Inferior parietal cortex (tissue), 1 donor: ENCODE measurements at regions not wholly inside any gene's neighbourhood (a gene's known extent, or its start where the extent isn't known, plus 50 kb on each side); places are given as distances from the start of the nearest gene placed in this dataset.

Source experiments
- DNase-seq: peaks from one replicate; pipeline ENCODE4 v3.0.0-alpha.2; 2016; ENCODE audit errors: extremely low spot score

- DNase-seq, result no peak
Observed at GRCh38 chrX:34874763-34875162, 67.8 kb upstream of the FAM47B start.

- DNase-seq, result no peak
Observed at GRCh38 chrX:34875204-34875603, 67.4 kb upstream of the FAM47B start.

GRCh38 chrX:34877436-34877835, 65.2 kb upstream of the FAM47B start:
- DNase-seq, result no peak

GRCh38 chrX:34879346-34879745, 63.2 kb upstream of the FAM47B start:
- no peak for DNase-seq

- no peak for DNase-seq
Observed at GRCh38 chrX:34879886-34880285, 62.7 kb upstream of the FAM47B start.

GRCh38 chrX:34880656-34881055, 61.9 kb upstream of the FAM47B start:
- DNase-seq, result no peak

- DNase-seq, result no peak
Observed at GRCh38 chrX:34881671-34882070, 60.9 kb upstream of the FAM47B start.

GRCh38 chrX:34884817-34885216, 57.8 kb upstream of the FAM47B start:
- DNase-seq, result no peak

GRCh38 chrX:34886011-34886410, 56.6 kb upstream of the FAM47B start:
- DNase-seq, result no peak

GRCh38 chrX:34891391-34891790, 51.2 kb upstream of the FAM47B start:
- DNase-seq, result no peak
